MCF 10A (cell line): ENCODE measurements at regions not wholly inside any gene's neighbourhood (a gene's known extent, or its start where the extent isn't known, plus 50 kb on each side); places are given as distances from the start of the nearest gene placed in this dataset.

Experiments used
- BruUV-seq: library from RNA; stranded (reverse); fragments of 400-500 nt; replicated peaks from 2 replicates; lab custom pipeline; 2021; lab: Mats Ljungman, UMichigan
- CTCF ChIA-PET: fragments of 300-600 bp; sonication (Branson Sonifier 250); formaldehyde crosslinking; extraction: SDS; loops from one replicate; lab custom pipeline; 2021; ENCODE audit warnings: antibody characterized with exemption, inconsistent platforms; lab: Yijun Ruan, JAX
- POLR2A ChIA-PET: fragments of 300-600, 350-650 bp; sonication (Branson Sonifier 250); formaldehyde crosslinking; extraction: SDS; loops from one replicate; lab custom pipeline; 2020; ENCODE audit warnings: antibody characterized with exemption, inconsistent platforms; lab: Yijun Ruan, JAX
- DNase-seq: peaks from one replicate; pipeline ENCODE4 v3.0.0-alpha.2; 2018; ENCODE audit not compliant: unreplicated experiment
- H3K27ac Mint-ChIP-seq: one replicate; pipeline ENCODE4 v1.8.0; 2022; ENCODE audit warnings: mild to moderate bottlenecking, low read depth, mixed read lengths; ENCODE audit not compliant: unreplicated experiment
- H3K27me3 Mint-ChIP-seq: one replicate; pipeline ENCODE4 v1.8.0; 2022; ENCODE audit warnings: mixed read lengths; ENCODE audit not compliant: insufficient read depth, unreplicated experiment
- H3K36me3 Mint-ChIP-seq: one replicate; pipeline ENCODE4 v1.8.0; 2022; ENCODE audit warnings: mild to moderate bottlenecking, moderate library complexity, mixed read lengths; ENCODE audit not compliant: insufficient read depth, unreplicated experiment
- H3K4me1 Mint-ChIP-seq: one replicate; pipeline ENCODE4 v1.8.0; 2022; ENCODE audit warnings: mixed read lengths; ENCODE audit not compliant: insufficient read depth, unreplicated experiment
- H3K4me3 Mint-ChIP-seq: one replicate; pipeline ENCODE4 v1.8.0; 2022; ENCODE audit warnings: mild to moderate bottlenecking, moderate library complexity, mixed read lengths; ENCODE audit not compliant: unreplicated experiment
- H3K9me3 Mint-ChIP-seq: one replicate; pipeline ENCODE4 v1.8.0; 2022; ENCODE audit warnings: mixed read lengths; ENCODE audit not compliant: unreplicated experiment
- intact Hi-C: fragments of 100-400 bp; cut with micrococcal nuclease; formaldehyde crosslinking; loops from 2 replicates; pipeline ENCODE4 v1.14.1; 2022
- TF ChIP-seq, protein P1 (sequence below): fragments of 200-600 bp; IDR thresholded peaks from one replicate; pipeline ENCODE4 v1.8.0; 2022; ENCODE audit warnings: antibody characterized with exemption, mild to moderate bottlenecking; ENCODE audit not compliant: unreplicated experiment

DNA sequence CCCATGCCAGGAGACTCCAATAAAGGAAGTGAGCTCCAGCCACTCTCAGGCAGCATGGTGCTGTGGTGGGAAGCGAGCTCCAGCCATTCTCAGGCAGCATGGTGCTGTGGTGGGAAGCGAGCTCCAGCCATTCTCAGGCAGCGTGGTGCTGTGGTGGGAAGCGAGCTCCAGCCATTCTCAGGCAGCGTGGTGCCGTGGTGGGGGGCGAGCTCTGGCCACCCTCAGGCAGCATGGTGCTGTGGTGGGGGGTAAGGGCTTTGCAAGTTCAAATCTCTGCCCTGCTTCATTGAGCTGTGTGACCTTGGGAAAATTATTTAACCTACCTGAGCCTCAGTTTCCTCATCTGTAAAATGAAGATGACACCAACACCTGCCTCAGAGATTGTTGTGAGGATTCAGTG lies 975.1 kb downstream of the BCL11B start:
- TF ChIP-seq, protein P1, sequence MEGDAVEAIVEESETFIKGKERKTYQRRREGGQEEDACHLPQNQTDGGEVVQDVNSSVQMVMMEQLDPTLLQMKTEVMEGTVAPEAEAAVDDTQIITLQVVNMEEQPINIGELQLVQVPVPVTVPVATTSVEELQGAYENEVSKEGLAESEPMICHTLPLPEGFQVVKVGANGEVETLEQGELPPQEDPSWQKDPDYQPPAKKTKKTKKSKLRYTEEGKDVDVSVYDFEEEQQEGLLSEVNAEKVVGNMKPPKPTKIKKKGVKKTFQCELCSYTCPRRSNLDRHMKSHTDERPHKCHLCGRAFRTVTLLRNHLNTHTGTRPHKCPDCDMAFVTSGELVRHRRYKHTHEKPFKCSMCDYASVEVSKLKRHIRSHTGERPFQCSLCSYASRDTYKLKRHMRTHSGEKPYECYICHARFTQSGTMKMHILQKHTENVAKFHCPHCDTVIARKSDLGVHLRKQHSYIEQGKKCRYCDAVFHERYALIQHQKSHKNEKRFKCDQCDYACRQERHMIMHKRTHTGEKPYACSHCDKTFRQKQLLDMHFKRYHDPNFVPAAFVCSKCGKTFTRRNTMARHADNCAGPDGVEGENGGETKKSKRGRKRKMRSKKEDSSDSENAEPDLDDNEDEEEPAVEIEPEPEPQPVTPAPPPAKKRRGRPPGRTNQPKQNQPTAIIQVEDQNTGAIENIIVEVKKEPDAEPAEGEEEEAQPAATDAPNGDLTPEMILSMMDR = no peak
- intact Hi-C loops = no loop called here
- no peaks in the 10 kb centered on the region for H3K9me3 Mint-ChIP-seq
- no peak overlapping the region for H3K4me3 Mint-ChIP-seq
- H3K4me1 Mint-ChIP-seq = peaks cover 9% of the 10 kb centered on the region
- POLR2A ChIA-PET = no interaction called here
- no peaks in the 10 kb centered on the region for H3K27me3 Mint-ChIP-seq
- CTCF ChIA-PET = interaction anchor here (0.7 kb wide), 1 partner anchor 849 kb away, joined by 5 read pairs; no protein-coding TSS in a partner anchor
- no TSS peak for BruUV-seq
- no peak overlapping the region for H3K27ac Mint-ChIP-seq
- no peak for DNase-seq
- no peaks in the 10 kb centered on the region for H3K36me3 Mint-ChIP-seq

DNA sequence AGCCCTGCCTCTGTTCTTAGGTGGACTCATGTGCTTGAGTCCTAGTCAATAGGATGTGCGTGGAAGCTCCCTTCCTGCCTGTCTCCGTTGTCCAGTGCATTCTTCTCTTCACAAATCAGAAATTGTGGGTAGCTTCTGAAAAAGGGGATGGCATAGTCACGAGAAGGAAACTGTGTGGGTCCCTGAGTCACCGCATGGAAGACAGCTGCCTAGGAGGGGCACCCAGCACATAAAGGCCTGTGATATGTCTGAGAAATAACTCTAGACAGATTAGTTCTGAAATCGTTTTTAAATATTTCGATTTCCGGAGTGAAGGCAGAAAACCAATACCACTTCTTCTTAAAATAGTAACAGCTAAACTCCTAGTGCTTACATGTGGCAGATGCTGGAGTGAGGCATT lies 974.4 kb downstream of the BCL11B start:
- no peak overlapping the region for H3K27ac Mint-ChIP-seq
- peaks cover 9% of the 10 kb centered on the region for H3K4me1 Mint-ChIP-seq
- H3K9me3 Mint-ChIP-seq = no peaks in the 10 kb centered on the region
- BruUV-seq = no TSS peak
- POLR2A ChIA-PET = no interaction called here
- CTCF ChIA-PET = interaction anchor here (0.7 kb wide), 1 partner anchor 849 kb away, joined by 5 read pairs; no protein-coding TSS in a partner anchor
- intact Hi-C loops = no loop called here
- TF ChIP-seq, protein P1 = no peak
- H3K27me3 Mint-ChIP-seq = no peaks in the 10 kb centered on the region
- no peak for DNase-seq
- no peak overlapping the region for H3K4me3 Mint-ChIP-seq
- no peaks in the 10 kb centered on the region for H3K36me3 Mint-ChIP-seq

DNA sequence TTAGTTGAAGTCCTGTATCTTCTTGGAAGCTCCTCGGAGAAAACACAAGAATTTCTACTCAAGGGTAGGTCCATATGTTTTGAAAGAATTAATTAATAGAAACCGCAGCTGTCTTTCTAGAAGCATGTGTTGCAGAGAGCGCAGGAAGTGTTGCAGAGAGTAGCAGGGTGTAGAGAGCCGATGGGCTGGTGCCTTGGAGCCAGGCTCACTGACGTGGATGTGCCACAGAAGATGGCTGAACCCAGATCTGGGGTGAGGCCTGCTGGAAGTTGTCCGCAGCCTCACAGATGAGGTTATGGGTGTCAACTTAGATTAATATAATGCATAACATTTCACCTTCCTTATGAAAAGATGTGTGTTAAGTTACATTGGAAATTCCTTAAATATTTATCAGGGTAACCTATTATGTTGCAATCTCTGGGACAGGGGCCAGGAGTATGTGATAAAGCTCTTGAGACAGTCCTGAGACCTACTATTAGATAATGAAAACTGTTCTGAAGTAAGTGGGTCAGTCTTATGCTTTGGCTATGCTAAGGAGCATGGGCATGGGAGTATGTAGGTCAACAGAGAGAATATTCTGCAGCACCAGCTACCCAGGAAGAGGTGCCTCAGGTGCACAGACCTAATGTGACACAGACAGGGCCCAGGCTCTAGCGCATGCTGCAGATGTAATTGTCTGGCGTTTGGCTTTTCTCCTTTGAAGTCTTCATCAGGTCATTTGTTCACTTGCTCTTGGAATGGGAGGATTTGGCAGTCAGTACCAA lies 973.3 kb downstream of the BCL11B start:
- ChIA-PET POLR2A (no interaction called here), CTCF (interaction anchor here (1.2 kb wide), 1 partner anchor 53 kb away, joined by 3 read pairs; no protein-coding TSS in a partner anchor)
- TF ChIP-seq, protein P1 = no peak
- no peaks in the 10 kb centered on the region for H3K9me3 Mint-ChIP-seq
- no peak overlapping the region for H3K27ac Mint-ChIP-seq
- peaks cover 4% of the 10 kb centered on the region for H3K4me1 Mint-ChIP-seq
- no peaks in the 10 kb centered on the region for H3K27me3 Mint-ChIP-seq
- intact Hi-C loops = no loop called here
- DNase-seq = no peak
- H3K36me3 Mint-ChIP-seq = no peaks in the 10 kb centered on the region
- no peak overlapping the region for H3K4me3 Mint-ChIP-seq
- BruUV-seq = no TSS peak

DNA sequence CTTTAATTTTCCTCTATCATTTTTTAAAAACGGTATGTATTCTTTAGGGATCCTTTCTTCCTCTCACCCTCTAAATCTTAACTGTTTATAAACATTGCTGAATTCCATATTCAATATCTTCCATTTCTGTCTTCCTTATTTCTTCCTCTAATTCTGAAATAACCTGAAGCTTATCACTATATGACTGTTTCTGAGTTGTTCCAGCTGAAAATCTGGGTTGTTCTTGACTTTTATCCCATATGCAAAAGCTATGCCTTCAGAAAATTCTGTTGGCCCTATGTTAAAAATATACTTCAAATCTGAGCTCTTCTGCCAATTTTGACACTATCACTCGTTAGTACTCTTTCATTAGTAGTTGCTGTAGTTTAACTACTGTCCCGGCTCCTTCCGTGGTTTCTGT lies 970.3 kb downstream of the BCL11B start:
- TF ChIP-seq, protein P1 = no peak
- Mint-ChIP-seq H3K27ac (no peak overlapping the region), H3K27me3 (no peaks in the 10 kb centered on the region), H3K9me3 (no peaks in the 10 kb centered on the region), H3K36me3 (no peaks in the 10 kb centered on the region), H3K4me1 (no peaks in the 10 kb centered on the region), H3K4me3 (no peak overlapping the region)
- CTCF ChIA-PET = interaction anchor here (0.5 to 0.6 kb wide), 2 partner anchors 9 to 1599 kb away, joined by 3 to 5 read pairs; no protein-coding TSS in a partner anchor
- no TSS peak for BruUV-seq
- DNase-seq = no peak
- POLR2A ChIA-PET = no interaction called here
- intact Hi-C loops = no loop called here
